ENCODE measurements at regions not wholly inside any gene's neighbourhood (a gene's known extent, or its start where the extent isn't known, plus 50 kb on each side); places are given as distances from the start of the nearest gene placed in this dataset.

DNA sequence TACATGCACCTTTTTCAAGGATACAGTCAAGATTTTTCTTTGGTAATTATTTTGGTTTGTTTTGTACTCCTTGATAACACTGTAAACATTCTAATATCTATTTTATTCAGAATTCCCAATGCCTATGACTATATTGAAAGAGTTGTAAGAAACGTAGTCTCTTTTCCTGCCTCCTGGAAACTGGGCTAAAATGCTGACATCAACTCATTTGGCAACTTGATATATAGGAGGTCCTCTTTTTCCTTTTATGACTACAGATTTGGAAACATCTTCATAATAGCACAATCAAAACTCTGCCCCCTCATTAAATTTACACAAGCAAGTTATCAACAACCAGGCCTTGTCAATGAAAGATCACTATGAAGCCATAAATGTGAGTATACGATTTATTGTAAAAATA is 422.3 kb upstream of the PCDH15 start:
- TF ChIP-seq CTCF (IDR thresholded peaks at IDR 0.05): no peak
- TF ChIP-seq POLR2A (IDR thresholded peaks at IDR 0.05; ENCODE audit: low read depth): no peak
- TF ChIP-seq POLR2AphosphoS5 (IDR thresholded peaks at IDR 0.05): no peak
- no peak for TF ChIP-seq EP300 (IDR thresholded peaks at IDR 0.05)
